Right lobe of liver (tissue), 4 donors: ENCODE measurements at regions not wholly inside any gene's neighbourhood (a gene's known extent, or its start where the extent isn't known, plus 50 kb on each side); places are given as distances from the start of the nearest gene placed in this dataset.

ENCODE experiments used
- POLR2A ChIP-seq: fragments of 450-650 bp; IDR thresholded peaks from one replicate; pipeline ENCODE4 v1.6.1; 2017; ENCODE audit warnings: antibody characterized with exemption, mild to moderate bottlenecking
- TF ChIP-seq, protein P1 (sequence below), 4 donors: fragments of 200-600 bp in 3 of 4; fragments of 450-650 bp in 1 of 4; IDR thresholded peaks; one replicate each; pipeline versions ENCODE4 v1.5.1 to v1.8.0; 2016 to 2022; ENCODE audit warnings: antibody characterized with exemption in 4 of 4, mild to moderate bottlenecking in 2 of 4
- donor health status: DM: no; HTN: no; CAD: no.
- donor health status: DM: no; HTN: no; CAD: no.
- donor health status: DM: no; HTN: yes; CAD: no.

DNA sequence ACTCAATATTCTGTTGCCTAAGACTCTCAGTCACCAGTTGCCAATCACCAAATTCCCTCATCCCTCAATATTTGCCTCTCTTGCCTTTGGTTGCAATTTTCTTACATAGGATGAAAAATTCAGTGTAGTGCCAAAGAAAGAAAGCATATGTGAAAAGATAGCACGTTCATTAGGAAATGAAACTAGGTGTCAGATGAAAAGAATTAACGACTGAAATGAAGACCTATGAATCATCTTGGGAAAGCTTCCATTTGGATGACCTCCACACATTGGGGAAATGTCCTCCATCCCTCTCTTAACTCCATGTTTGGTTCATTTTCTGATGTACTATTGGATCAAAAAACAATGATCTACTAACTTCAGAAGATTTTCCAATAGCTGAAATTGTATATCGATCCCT is 145.1 kb upstream of the MEOX2 start:
- TF ChIP-seq, protein P1, sequence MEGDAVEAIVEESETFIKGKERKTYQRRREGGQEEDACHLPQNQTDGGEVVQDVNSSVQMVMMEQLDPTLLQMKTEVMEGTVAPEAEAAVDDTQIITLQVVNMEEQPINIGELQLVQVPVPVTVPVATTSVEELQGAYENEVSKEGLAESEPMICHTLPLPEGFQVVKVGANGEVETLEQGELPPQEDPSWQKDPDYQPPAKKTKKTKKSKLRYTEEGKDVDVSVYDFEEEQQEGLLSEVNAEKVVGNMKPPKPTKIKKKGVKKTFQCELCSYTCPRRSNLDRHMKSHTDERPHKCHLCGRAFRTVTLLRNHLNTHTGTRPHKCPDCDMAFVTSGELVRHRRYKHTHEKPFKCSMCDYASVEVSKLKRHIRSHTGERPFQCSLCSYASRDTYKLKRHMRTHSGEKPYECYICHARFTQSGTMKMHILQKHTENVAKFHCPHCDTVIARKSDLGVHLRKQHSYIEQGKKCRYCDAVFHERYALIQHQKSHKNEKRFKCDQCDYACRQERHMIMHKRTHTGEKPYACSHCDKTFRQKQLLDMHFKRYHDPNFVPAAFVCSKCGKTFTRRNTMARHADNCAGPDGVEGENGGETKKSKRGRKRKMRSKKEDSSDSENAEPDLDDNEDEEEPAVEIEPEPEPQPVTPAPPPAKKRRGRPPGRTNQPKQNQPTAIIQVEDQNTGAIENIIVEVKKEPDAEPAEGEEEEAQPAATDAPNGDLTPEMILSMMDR (IDR thresholded peaks at IDR 0.05) = no peak
- no peak for TF ChIP-seq POLR2A
